ENCODE measurements at regions not wholly inside any gene's neighbourhood (a gene's known extent, or its start where the extent isn't known, plus 50 kb on each side); places are given as distances from the start of the nearest gene placed in this dataset.
"Not testable (repeated sequence)": the region's sequence is repeated elsewhere in the genome, so short reads cannot be mapped to it uniquely, and the experiment has no call there.

DNA sequence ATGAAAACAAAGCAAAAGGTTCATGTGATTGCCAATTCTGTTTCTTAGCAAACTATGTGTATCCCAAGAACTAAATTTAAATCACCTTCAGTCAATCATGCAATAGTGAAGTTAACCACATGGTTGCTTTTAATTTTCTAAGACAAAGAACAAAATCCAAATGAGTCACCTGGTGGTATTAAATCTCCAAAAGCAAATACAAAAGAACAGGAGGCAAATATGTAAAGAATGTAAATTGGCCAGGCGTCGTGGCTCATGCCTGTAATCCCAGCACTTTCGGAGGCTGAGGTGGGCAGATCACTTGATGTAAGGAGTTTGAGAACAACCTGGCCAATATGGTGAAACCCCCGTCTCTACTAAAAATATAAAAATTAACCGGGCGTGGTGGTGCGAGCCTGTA, 54.2 kb upstream of the PIK3R4 start:
- DNase-seq (ENCODE audit: insufficient read length) = no peak
- no peak for FAIRE-seq

DNA sequence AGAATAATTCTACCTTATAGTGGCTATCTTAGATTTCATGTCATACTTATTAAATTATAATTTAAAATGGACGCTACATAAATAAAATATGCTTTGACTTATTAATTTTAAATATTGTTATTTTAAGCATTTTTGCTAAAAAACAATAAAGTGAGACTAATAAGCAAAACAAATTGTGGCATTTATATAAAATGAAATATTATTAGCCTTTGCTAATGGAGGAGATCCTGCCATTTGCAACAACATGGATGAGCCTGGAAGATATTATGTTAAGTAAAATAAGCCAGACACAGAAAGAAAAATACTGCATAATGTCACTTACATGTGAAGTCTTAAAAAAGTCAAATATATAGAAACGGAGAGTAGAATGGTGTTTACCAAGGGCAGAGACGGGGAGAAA, 54.8 kb upstream of the PIK3R4 start:
- TF ChIP-seq POLR2A (IDR thresholded peaks at IDR 0.05; ENCODE audit: low read depth, low read length) (no peak), POLR2AphosphoS5 (IDR thresholded peaks at IDR 0.05; ENCODE audit: low read depth, low read length) (no peak), TAF1 (IDR thresholded peaks at IDR 0.05; ENCODE audit: borderline replicate concordance, low read depth, low read length) (no peak)
- FAIRE-seq (no peak), DNase-seq (ENCODE audit: insufficient read length) (no peak)

More for the DNA sequence above, 54.2 kb upstream of the PIK3R4 start:
- TF ChIP-seq POLR2A (IDR thresholded peaks at IDR 0.05; ENCODE audit: low read depth, low read length) = no peak
- TF ChIP-seq POLR2AphosphoS5 (IDR thresholded peaks at IDR 0.05; ENCODE audit: low read depth, low read length) = no peak
- no peak for TF ChIP-seq TAF1 (IDR thresholded peaks at IDR 0.05; ENCODE audit: borderline replicate concordance, low read depth, low read length)

DNA sequence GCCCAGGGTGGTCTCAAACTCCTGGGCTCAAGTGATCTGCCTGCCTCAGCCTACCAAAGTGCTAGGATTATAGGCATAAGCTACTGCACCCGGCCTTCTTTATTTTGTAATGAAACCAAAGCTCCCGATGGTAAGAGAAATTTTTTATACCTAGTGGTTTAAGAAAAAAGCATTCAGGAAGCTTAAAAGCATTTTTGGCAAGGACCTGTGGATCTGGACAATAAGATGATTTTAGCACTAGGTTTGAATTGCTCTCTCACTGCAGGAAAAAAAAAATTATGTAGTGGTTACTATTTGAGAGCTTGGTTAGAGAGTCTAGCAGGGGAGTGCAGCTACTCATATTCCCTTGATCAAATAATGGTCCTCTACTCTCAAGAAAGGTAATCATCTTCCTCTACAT, 64.9 kb upstream of the PIK3R4 start:
- FAIRE-seq (no peak), DNase-seq (ENCODE audit: insufficient read length) (no peak)
- no peak for TF ChIP-seq TAF1 (IDR thresholded peaks at IDR 0.05; ENCODE audit: borderline replicate concordance, low read depth, low read length)
- no peak for TF ChIP-seq POLR2A (IDR thresholded peaks at IDR 0.05; ENCODE audit: low read depth, low read length)
- TF ChIP-seq POLR2AphosphoS5 (IDR thresholded peaks at IDR 0.05; ENCODE audit: low read depth, low read length) = no peak

DNA sequence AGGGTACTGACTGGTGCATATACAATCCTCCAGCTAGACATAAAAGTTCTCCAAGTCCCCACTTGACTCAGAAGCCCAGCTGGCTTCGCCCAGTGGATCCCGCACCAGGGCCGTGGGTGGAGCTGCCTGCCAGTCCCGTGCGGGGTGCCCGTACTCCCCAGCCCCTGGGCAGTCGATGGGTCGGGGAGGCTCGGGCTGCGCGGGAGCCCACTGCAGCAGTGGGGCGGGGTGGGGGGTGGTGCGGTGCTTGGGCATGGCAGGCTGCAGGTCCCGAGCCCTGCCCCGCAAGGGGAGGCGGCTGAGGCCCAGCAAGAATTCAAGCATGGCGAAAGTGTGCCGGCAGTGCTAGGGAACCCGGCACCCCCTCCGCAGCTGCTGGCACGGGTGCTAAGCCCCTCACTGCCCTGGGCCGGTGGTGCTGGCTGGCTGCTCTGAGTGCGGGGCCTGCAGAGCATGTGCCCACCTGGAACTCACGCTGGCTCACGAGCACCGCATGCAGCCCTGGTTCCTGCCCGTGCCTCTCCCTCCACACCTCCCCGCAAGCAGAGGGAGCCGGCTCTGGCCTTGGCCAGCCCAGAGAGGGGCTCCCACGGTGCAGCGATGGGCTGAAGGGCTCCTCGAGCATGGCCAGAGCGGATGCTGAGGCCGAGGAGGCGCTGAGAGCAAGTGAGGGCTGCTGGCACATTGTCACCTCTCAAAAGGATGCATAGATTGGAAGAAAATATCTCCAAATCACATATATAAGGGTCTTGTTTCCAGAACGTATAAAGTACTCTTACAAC, 68.3 kb upstream of the PIK3R4 start:
- DNase-seq (ENCODE audit: insufficient read length) (no peak), FAIRE-seq (no peak)
- TF ChIP-seq TAF1 (IDR thresholded peaks at IDR 0.05; ENCODE audit: borderline replicate concordance, low read depth, low read length) (no peak), POLR2AphosphoS5 (IDR thresholded peaks at IDR 0.05; ENCODE audit: low read depth, low read length) (no peak), POLR2A (IDR thresholded peaks at IDR 0.05; ENCODE audit: low read depth, low read length) (no peak)

DNA sequence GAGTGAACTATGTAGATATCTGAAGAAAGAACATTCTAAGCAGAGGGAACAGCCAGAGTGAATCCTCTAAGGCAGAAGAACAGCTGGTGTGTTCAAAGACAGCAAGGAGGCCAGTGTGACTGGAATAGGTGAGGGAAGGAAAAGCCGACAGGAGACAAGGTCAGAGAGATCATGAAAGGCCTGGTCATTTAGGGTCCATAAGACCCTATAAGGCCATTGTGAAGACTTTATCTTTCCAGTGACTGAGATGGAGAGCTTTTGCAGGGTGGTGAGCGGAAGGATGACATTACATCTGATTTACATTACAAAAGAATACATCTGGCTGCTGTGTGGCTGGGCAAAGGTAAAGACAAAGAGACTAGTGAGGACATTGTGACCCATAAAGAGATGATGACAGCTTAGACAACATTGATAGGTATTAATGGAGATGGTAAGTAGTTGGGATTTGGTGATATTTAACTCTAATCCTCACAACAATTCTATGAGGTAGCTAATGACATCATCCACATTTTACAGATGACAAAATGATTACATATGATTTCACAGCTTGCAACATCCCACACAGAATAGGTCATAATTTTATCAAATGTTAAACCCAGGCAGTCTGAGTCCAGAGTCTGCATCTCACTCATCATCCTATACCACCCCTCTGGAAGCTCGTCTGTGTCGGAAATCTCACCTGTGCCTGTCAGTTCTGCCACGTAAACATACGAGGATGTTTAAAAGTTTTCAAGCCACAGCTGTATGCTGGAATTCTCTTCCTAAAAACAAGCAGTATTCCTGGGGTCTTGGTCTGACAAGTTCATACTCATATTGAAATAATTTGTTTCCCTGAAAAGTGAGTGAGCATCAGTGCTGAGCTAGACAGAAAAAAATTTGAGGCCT, 70.2 kb upstream of the PIK3R4 start:
- DNase-seq (ENCODE audit: insufficient read length) = no peak
- no peak for TF ChIP-seq TAF1 (IDR thresholded peaks at IDR 0.05; ENCODE audit: borderline replicate concordance, low read depth, low read length)
- no peak for TF ChIP-seq POLR2AphosphoS5 (IDR thresholded peaks at IDR 0.05; ENCODE audit: low read depth, low read length)
- no peak for TF ChIP-seq POLR2A (IDR thresholded peaks at IDR 0.05; ENCODE audit: low read depth, low read length)
- no peak for FAIRE-seq

DNA sequence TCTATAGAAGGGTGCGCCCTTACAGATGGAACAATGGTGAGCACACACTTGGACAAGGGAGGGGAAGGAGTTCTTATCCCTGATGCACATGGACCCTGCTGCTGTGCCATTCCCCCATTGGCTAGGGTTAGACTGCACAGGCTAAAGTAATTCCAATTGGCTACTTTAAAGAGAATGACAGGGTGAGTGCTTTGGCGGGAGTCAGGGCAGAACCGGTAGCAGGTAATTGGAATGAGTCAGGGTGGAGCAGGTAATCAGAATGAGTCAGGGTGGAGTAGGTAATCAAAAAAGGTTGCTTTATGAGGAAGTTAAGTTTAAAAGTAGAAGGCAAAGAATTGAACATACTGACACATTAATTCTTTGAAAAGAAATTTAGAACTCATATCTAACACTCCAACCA, 71.4 kb upstream of the PIK3R4 start:
- FAIRE-seq; DNase-seq (ENCODE audit: insufficient read length): not testable (repeated sequence)

DNA sequence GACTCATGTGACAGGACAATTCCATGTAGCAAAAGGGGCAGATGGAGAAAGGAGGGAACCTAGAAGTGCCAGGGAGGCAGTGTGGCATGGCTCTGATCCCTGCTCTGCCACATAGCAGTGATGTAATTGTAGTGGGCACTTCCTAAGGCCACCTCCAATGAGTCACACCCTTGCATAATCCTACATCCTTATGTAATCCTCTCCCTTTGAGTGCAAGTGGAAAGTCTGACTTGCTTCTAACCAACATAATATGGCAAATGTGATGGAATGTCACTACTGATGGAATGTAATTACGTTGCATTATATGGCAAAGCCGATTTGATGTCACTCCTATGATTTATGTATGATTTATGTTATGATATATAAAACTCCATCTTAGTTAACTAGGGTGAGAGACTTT, 72.9 kb upstream of the ATP2C1 start:
- DNase-seq (ENCODE audit: insufficient read length) = no peak
- no peak for FAIRE-seq
- TF ChIP-seq POLR2AphosphoS5 (IDR thresholded peaks at IDR 0.05; ENCODE audit: low read depth, low read length) (no peak), TAF1 (IDR thresholded peaks at IDR 0.05; ENCODE audit: borderline replicate concordance, low read depth, low read length) (no peak), POLR2A (IDR thresholded peaks at IDR 0.05; ENCODE audit: low read depth, low read length) (no peak)

DNA sequence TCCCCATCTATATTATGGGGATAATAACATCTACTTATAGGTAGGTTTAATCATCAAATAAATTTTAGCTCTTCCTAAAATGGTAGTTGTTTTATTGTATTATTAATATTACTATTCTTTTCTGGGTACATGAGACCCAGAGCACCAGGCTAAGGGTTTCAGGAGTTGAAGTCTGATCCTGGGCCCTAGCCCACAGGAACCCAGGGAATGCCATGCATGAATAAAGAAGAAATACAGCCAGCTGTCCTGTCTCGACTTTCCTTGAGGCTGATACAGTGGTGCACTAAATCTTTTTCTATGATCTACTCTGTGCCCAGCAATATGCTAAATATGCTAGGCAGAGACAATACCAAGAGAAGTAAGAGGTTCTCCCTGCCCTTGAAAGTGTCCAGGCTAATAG, 72.1 kb upstream of the ATP2C1 start:
- no peak for DNase-seq (ENCODE audit: insufficient read length)
- no peak for FAIRE-seq
- TF ChIP-seq TAF1 (IDR thresholded peaks at IDR 0.05; ENCODE audit: borderline replicate concordance, low read depth, low read length) (no peak), POLR2A (IDR thresholded peaks at IDR 0.05; ENCODE audit: low read depth, low read length) (no peak), POLR2AphosphoS5 (IDR thresholded peaks at IDR 0.05; ENCODE audit: low read depth, low read length) (no peak)

DNA sequence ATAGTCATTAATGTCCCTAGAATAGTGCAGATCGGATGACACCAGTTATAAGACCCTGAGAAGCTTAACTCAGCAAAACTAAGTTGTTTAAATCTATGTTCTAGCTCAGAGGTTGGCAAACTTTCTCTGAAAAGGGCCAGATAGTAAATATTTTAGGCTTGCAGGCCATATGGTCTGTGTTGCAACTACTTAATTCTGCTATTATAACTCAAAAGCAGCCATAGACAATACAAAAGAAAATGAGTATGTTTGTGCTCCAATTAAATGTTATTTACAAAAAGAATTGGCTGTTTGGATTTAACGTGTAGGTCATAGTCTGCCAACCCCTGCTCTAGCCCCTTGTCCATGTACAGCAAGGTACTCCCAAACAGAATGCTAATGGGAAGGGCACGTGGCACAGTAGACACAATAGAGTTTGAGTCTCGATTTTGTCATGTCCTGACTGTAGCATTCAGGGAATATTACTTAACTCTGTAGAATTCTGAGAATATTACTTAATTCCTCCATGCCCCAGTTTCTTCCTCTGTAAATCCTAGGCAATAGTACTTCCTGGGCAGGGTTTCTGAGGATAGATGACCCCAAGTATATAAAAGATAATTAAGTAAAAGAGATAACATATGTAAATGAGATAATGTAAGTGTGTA, 70.5 kb upstream of the ATP2C1 start:
- FAIRE-seq (no peak), DNase-seq (ENCODE audit: insufficient read length) (no peak)
- no peak for TF ChIP-seq POLR2AphosphoS5 (IDR thresholded peaks at IDR 0.05; ENCODE audit: low read depth, low read length)
- TF ChIP-seq POLR2A (IDR thresholded peaks at IDR 0.05; ENCODE audit: low read depth, low read length) = no peak
- TF ChIP-seq TAF1 (IDR thresholded peaks at IDR 0.05; ENCODE audit: borderline replicate concordance, low read depth, low read length) = no peak

DNA sequence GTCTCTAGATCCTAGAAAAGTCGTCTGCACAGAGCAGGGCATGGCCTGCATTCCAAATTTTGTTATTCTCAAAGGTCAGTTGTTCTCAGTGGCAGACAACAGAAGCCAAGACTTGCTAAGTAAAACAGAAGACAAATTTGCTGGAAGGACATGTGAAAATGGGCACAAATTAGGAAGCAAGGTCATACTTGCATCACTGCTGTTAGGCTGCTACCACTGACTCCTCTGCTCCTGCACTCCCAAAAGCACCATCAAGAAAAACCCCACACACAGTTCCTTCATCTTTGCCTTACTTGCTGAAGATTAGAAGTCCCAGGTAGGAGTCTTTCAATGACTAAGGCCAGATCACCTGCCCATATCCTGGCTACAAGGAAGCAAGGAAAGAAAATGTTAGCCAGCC, 69.9 kb upstream of the ATP2C1 start:
- no peak for FAIRE-seq
- DNase-seq (ENCODE audit: insufficient read length) = no peak
- TF ChIP-seq TAF1 (IDR thresholded peaks at IDR 0.05; ENCODE audit: borderline replicate concordance, low read depth, low read length) (no peak), POLR2A (IDR thresholded peaks at IDR 0.05; ENCODE audit: low read depth, low read length) (no peak), POLR2AphosphoS5 (IDR thresholded peaks at IDR 0.05; ENCODE audit: low read depth, low read length) (no peak)

DNA sequence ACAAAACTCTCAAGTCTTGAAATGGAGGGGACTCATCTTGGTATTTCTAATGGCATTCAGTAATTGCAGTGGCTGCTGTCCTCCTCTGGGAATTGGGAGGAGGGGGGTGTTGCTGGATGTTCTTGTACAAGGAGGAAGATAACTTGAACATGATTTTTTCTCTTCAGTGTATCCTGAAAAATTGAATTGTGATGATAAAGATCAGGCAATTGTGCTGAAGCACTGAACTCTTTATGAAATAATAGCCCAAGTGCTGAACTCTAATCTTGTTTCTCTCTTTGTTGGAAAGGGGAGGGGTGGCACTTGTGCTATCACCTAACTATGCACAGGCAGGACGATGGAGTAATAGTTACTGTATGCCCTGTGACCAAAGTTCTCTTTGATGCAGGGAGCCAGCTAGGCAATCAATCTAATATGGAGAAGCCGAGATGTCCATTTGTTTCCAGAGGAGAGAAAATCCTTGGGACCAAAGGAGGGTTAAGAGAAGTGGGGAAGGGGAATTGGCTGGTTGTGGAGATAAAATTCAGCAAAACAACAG, 68.1 kb upstream of the ATP2C1 start:
- FAIRE-seq = no peak
- DNase-seq (ENCODE audit: insufficient read length) = no peak
- TF ChIP-seq TAF1 (IDR thresholded peaks at IDR 0.05; ENCODE audit: borderline replicate concordance, low read depth, low read length) = no peak
- TF ChIP-seq POLR2A (IDR thresholded peaks at IDR 0.05; ENCODE audit: low read depth, low read length) = no peak
- TF ChIP-seq POLR2AphosphoS5 (IDR thresholded peaks at IDR 0.05; ENCODE audit: low read depth, low read length) = no peak

All from GM12892 (cell line).